PC-3 (cell line): ENCODE measurements at regions not wholly inside any gene's neighbourhood (a gene's known extent, or its start where the extent isn't known, plus 50 kb on each side); places are given as distances from the start of the nearest gene placed in this dataset.

Source experiments
- CTCF ChIP-seq: fragments of 300-600 bp; sonication (generic); conservative IDR thresholded peaks from 2 replicates; pipeline ENCODE4 v1.5.1; 2017; ENCODE audit warnings: antibody characterized with exemption, low read depth, mild to moderate bottlenecking, low read length
- EZH2 ChIP-seq: fragments of 300-600 bp; sonication (generic); IDR thresholded peaks from one replicate; pipeline ENCODE4 v1.6.1; 2017; ENCODE audit warnings: antibody characterized with exemption, mild to moderate bottlenecking, low read length; ENCODE audit not compliant: unreplicated experiment

- TF ChIP-seq EZH2 (no peak), CTCF (no peak)
Measured at GRCh38 chr10:10883737-10884136, 133.9 kb upstream of the CELF2 start.
